ENCODE measurements at regions not wholly inside any gene's neighbourhood (a gene's known extent, or its start where the extent isn't known, plus 50 kb on each side); places are given as distances from the start of the nearest gene placed in this dataset.

- Histone ChIP-seq H3K27ac (no peak overlapping the region), H3F3A (ENCODE audit: insufficient read depth, low read depth) (no peaks in the 10 kb centered on the region), H3K27me3 (ENCODE audit: insufficient read depth, low read depth) (peaks cover 53% of the 10 kb centered on the region), H3K79me2 (ENCODE audit: low read depth) (no peaks in the 10 kb centered on the region), H3K36me3 (ENCODE audit: low read depth) (no peaks in the 10 kb centered on the region), H3K4me3 (no peak overlapping the region), H3K9me3 (ENCODE audit: insufficient read depth, low read depth) (no peaks in the 10 kb centered on the region), H4K20me1 (ENCODE audit: insufficient read depth) (no peaks in the 10 kb centered on the region), H3K9me2 (ENCODE audit: insufficient read depth) (no peaks in the 10 kb centered on the region), H3K4me2 (no peak overlapping the region), H3K4me1 (replicated peaks; ENCODE audit: insufficient read depth) (no peaks in the 10 kb centered on the region), H2AFZ (no peak overlapping the region)
- no peak for TF ChIP-seq EZH2 (IDR thresholded peaks at IDR 0.05; ENCODE audit: low read depth)
- TF ChIP-seq, protein P1, sequence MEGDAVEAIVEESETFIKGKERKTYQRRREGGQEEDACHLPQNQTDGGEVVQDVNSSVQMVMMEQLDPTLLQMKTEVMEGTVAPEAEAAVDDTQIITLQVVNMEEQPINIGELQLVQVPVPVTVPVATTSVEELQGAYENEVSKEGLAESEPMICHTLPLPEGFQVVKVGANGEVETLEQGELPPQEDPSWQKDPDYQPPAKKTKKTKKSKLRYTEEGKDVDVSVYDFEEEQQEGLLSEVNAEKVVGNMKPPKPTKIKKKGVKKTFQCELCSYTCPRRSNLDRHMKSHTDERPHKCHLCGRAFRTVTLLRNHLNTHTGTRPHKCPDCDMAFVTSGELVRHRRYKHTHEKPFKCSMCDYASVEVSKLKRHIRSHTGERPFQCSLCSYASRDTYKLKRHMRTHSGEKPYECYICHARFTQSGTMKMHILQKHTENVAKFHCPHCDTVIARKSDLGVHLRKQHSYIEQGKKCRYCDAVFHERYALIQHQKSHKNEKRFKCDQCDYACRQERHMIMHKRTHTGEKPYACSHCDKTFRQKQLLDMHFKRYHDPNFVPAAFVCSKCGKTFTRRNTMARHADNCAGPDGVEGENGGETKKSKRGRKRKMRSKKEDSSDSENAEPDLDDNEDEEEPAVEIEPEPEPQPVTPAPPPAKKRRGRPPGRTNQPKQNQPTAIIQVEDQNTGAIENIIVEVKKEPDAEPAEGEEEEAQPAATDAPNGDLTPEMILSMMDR (conservative IDR thresholded peaks at IDR 0.05), result no peak
- no TSS peak for BruUV-seq (replicated peaks)
- no peak for DNase-seq
- ChIA-PET CTCF (no interaction called here), POLR2A (ENCODE audit: unreplicated experiment) (no interaction called here)
- intact Hi-C loops (cut with micrococcal nuclease; ENCODE audit: unreplicated experiment), result loop anchor here (1.0 kb wide), 1 partner anchor 25 kb away; no protein-coding TSS in a partner anchor
Observed at GRCh38 chr10:78382772-78383171, 349.1 kb downstream of the RPS24 start.

DNA sequence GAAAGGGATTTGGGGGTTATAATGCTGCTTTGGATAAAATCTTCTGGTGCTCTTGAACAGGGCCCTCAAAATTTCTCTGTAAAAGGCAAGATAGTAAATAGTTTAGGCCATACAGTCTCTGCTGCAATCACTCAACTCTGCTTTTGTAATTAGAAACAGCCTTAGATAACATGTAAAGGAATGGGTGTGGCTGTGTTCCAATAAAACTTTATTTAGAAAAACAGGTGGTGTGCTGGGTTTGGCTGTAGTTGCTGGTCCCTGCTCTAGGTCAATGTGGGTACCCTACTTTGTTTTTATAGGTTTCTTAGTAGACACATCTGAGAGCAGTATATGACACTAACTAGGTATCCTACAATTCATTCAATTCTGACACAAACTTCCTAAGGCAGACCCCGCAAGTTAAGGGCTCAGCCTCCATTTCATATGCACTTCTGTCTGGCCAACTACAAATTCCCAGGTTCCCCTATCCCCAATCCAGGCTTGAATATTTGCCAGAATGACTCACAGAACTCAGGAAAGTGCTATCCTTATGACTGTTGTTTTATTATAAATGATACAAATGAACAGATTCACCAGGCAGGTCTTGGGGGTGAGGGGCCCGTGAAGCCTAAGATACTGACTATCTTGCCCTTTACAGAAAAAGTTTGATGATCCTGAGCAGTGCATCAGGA lies 349.9 kb downstream of the RPS24 start:
- Histone ChIP-seq H3K27ac (no peak overlapping the region), H3K4me2 (no peak overlapping the region), H4K20me1 (ENCODE audit: insufficient read depth) (no peaks in the 10 kb centered on the region), H3K27me3 (ENCODE audit: insufficient read depth, low read depth) (peaks cover 60% of the 10 kb centered on the region), H3K9me3 (ENCODE audit: insufficient read depth, low read depth) (no peaks in the 10 kb centered on the region), H2AFZ (no peak overlapping the region), H3F3A (ENCODE audit: insufficient read depth, low read depth) (no peaks in the 10 kb centered on the region), H3K79me2 (ENCODE audit: low read depth) (no peaks in the 10 kb centered on the region), H3K4me3 (no peak overlapping the region), H3K36me3 (ENCODE audit: low read depth) (no peaks in the 10 kb centered on the region), H3K9me2 (ENCODE audit: insufficient read depth) (no peaks in the 10 kb centered on the region), H3K4me1 (replicated peaks; ENCODE audit: insufficient read depth) (no peaks in the 10 kb centered on the region)
- intact Hi-C loops (cut with micrococcal nuclease; ENCODE audit: unreplicated experiment), result no loop called here
- ChIA-PET CTCF (no interaction called here), POLR2A (ENCODE audit: unreplicated experiment) (no interaction called here)
- no peak for TF ChIP-seq EZH2 (IDR thresholded peaks at IDR 0.05; ENCODE audit: low read depth)
- TF ChIP-seq, protein P1 (conservative IDR thresholded peaks at IDR 0.05), result no peak
- BruUV-seq (replicated peaks), result no TSS peak
- no peak for DNase-seq

- no peak for TF ChIP-seq EZH2 (IDR thresholded peaks at IDR 0.05; ENCODE audit: low read depth)
- TF ChIP-seq, protein P1 (conservative IDR thresholded peaks at IDR 0.05), result no peak
- H3K27me3 ChIP-seq (ENCODE audit: insufficient read depth, low read depth), result peaks cover 64% of the 10 kb centered on the region
- intact Hi-C loops (cut with micrococcal nuclease; ENCODE audit: unreplicated experiment), result no loop called here
- ChIA-PET POLR2A (ENCODE audit: unreplicated experiment) (no interaction called here), CTCF (no interaction called here)
- no peak overlapping the region for H3K4me2 ChIP-seq
- no peak overlapping the region for H3K4me3 ChIP-seq
- H2AFZ ChIP-seq, result no peak overlapping the region
- H4K20me1 ChIP-seq (ENCODE audit: insufficient read depth), result no peaks in the 10 kb centered on the region
- no peaks in the 10 kb centered on the region for H3K79me2 ChIP-seq (ENCODE audit: low read depth)
- no peak overlapping the region for H3K27ac ChIP-seq
- DNase-seq, result no peak
- H3K9me2 ChIP-seq (ENCODE audit: insufficient read depth), result no peaks in the 10 kb centered on the region
- H3F3A ChIP-seq (ENCODE audit: insufficient read depth, low read depth), result no peaks in the 10 kb centered on the region
- BruUV-seq (replicated peaks), result no TSS peak
- H3K9me3 ChIP-seq (ENCODE audit: insufficient read depth, low read depth), result no peaks in the 10 kb centered on the region
- no peaks in the 10 kb centered on the region for H3K4me1 ChIP-seq (replicated peaks; ENCODE audit: insufficient read depth)
- H3K36me3 ChIP-seq (ENCODE audit: low read depth), result no peaks in the 10 kb centered on the region
Observed at GRCh38 chr10:78384049-78384431, 350.4 kb downstream of the RPS24 start.

Data from PC-9 (cell line).